B cell (primary cell): ENCODE measurements at regions not wholly inside any gene's neighbourhood (a gene's known extent, or its start where the extent isn't known, plus 50 kb on each side); places are given as distances from the start of the nearest gene placed in this dataset.

Source experiments
- ATAC-seq: fragments of 200-7000 bp; cut with Tn5 transposase; one replicate; pipeline ENCODE4 v1.10.0; 2021; ENCODE audit warnings: low read depth, mild to moderate bottlenecking, moderate number of reproducible peaks, moderate library complexity
- CTCF ChIA-PET: fragments of 350-600 bp; sonication (Branson Sonifier 250); formaldehyde crosslinking; loops from one replicate; lab custom pipeline; 2021; ENCODE audit warnings: antibody characterized with exemption, inconsistent platforms; lab: Charles Lee
- POLR2A ChIA-PET: fragments of 350-600 bp; sonication (Branson Sonifier 250); formaldehyde crosslinking; loops from one replicate; lab custom pipeline; 2021; ENCODE audit warnings: antibody characterized with exemption; lab: Charles Lee
- DNase-seq: peaks from one replicate; pipeline ENCODE4 v3.0.0; 2013
- H2AFZ ChIP-seq: 2 replicates; pipeline ENCODE4 v1.6.1; 2012; ENCODE audit warnings: mild to moderate bottlenecking, low read depth, low read length; ENCODE audit not compliant: insufficient read depth, poor library complexity, severe bottlenecking
- H3K27ac ChIP-seq, 2 donors: 1 replicate in 1 of 2; 2 replicates in 1 of 2; pipeline ENCODE4 v1.5.1; 2012 to 2013; ENCODE audit warnings: low read length in 2 of 2, mild to moderate bottlenecking in 2 of 2, moderate library complexity in 1 of 2
- H3K27me3 ChIP-seq, 4 experiments: fragments of 200-600 bp in 1 of 4; sonication (generic) in 1 of 4; replicated peaks in 1 of 4; 1 replicate in 2 of 4; 2 replicates in 2 of 4; pipeline versions ENCODE4 v1.6.1 to v1.7.0; 2013 to 2016; ENCODE audit warnings: low read length in 3 of 4, mild to moderate bottlenecking in 2 of 4, mixed read lengths in 1 of 4, moderate library complexity in 1 of 4; ENCODE audit not compliant: insufficient read depth in 4 of 4, control insufficient read depth in 3 of 4; ENCODE audit errors: control extremely low read depth in 1 of 4
- H3K36me3 ChIP-seq, 2 experiments: replicated peaks in 1 of 2; 1 replicate in 1 of 2; 2 replicates in 1 of 2; pipeline versions ENCODE4 v1.6.1 to v1.7.1; 2013; ENCODE audit warnings: low read length in 1 of 2; ENCODE audit not compliant: insufficient read depth in 2 of 2, control insufficient read depth in 1 of 2; ENCODE audit errors: control extremely low read depth in 1 of 2, extremely low read depth in 1 of 2
- H3K4me1 ChIP-seq, 2 donors: fragments of 200-600 bp in 1 of 2; sonication (generic) in 1 of 2; 1 replicate in 1 of 2; 2 replicates in 1 of 2; pipeline versions ENCODE4 v1.5.1 to v1.6.1; 2013 to 2017; ENCODE audit warnings: low read length in 2 of 2; ENCODE audit not compliant: control insufficient read depth in 2 of 2, insufficient read depth in 2 of 2
- H3K4me2 ChIP-seq: replicated peaks from 2 replicates; pipeline ENCODE3; 2012; ENCODE audit warnings: mild to moderate bottlenecking, low read depth, low read length; ENCODE audit not compliant: poor library complexity, severe bottlenecking
- H3K4me3 ChIP-seq, 5 experiments: fragments of 200-600 bp in 1 of 5; sonication (generic) in 1 of 5; 1 replicate in 3 of 5; 2 replicates in 2 of 5; pipeline versions ENCODE4 v1.5.1 to v1.7.0; 2011 to 2016; ENCODE audit warnings: low read length in 4 of 5, mild to moderate bottlenecking in 4 of 5, low read depth in 2 of 5, control low read depth in 1 of 5, moderate library complexity in 1 of 5; ENCODE audit not compliant: insufficient read depth in 1 of 5; ENCODE audit errors: control extremely low read depth in 1 of 5, extremely low read depth in 1 of 5
- H3K79me2 ChIP-seq: fragments of 200-600 bp; sonication (generic); one replicate; pipeline ENCODE4 v1.6.0; 2016; ENCODE audit warnings: low read length; ENCODE audit not compliant: control insufficient read depth, insufficient read depth
- H3K9ac ChIP-seq: fragments of 200-600 bp; sonication (generic); 2 replicates; pipeline ENCODE4 v1.6.1; 2017; ENCODE audit warnings: mild to moderate bottlenecking, low read length, moderate library complexity
- H3K9me3 ChIP-seq, 3 donors: one replicate each; pipeline versions ENCODE4 v1.6.1 to v1.7.1; 2013; ENCODE audit warnings: low read length in 2 of 3; ENCODE audit not compliant: control insufficient read depth in 2 of 3, insufficient read depth in 1 of 3; ENCODE audit errors: control extremely low read depth in 1 of 3
- H4K20me1 ChIP-seq: 2 replicates; pipeline ENCODE4 v1.6.0; 2012; ENCODE audit warnings: mild to moderate bottlenecking, low read length; ENCODE audit not compliant: insufficient read depth, control insufficient read depth, poor library complexity, severe bottlenecking
- H3K27ac Mint-ChIP-seq: one replicate; pipeline ENCODE4 v1.8.0; 2021; ENCODE audit warnings: mixed read lengths
- H3K27me3 Mint-ChIP-seq: one replicate; pipeline ENCODE4 v1.8.0; 2021; ENCODE audit warnings: mixed read lengths
- H3K4me1 Mint-ChIP-seq: one replicate; pipeline ENCODE4 v1.8.0; 2021; ENCODE audit warnings: mixed read lengths
- H3K4me3 Mint-ChIP-seq: one replicate; pipeline ENCODE4 v1.8.0; 2021; ENCODE audit warnings: mixed read lengths
- H3K9me3 Mint-ChIP-seq: one replicate; pipeline ENCODE4 v1.8.0; 2022; ENCODE audit warnings: mixed read lengths; ENCODE audit not compliant: insufficient read depth
- CTCF ChIP-seq: fragments of 200-600 bp; IDR thresholded peaks from one replicate; pipeline ENCODE4 v1.8.0; 2022; ENCODE audit warnings: antibody characterized with exemption, mild to moderate bottlenecking
- EZH2 ChIP-seq: IDR thresholded peaks from 2 replicates; pipeline ENCODE4 v1.6.1; 2012; ENCODE audit warnings: borderline replicate concordance, low read depth, mild to moderate bottlenecking, moderate library complexity, low read length; ENCODE audit not compliant: insufficient read depth, poor library complexity, severe bottlenecking
- WGBS: methylation state at CpG from one replicate; pipeline ENCODE4 v1.1.5; 2013; ENCODE audit warnings: missing lambda C conversion rate; ENCODE audit not compliant: insufficient coverage; 5-methylcytosine and 5-hydroxymethylcytosine counted together
- intact Hi-C: fragments of 100-400 bp; cut with micrococcal nuclease; formaldehyde crosslinking; loops from one replicate; pipeline ENCODE4 v1.10.0; 2022

- Histone ChIP-seq H3K4me2 (no peak overlapping the region), H3K79me2 (no peaks in the 10 kb centered on the region), H3K27ac (no peak overlapping the region), H3K4me3 (no peak overlapping the region), H4K20me1 (no peaks in the 10 kb centered on the region), H3K4me1 (no peaks in the 10 kb centered on the region), H3K9me3 (no peaks in the 10 kb centered on the region), H3K27me3 (no peaks in the 10 kb centered on the region), H2AFZ (no peak overlapping the region), H3K36me3 (no peaks in the 10 kb centered on the region), H3K9ac (no peak overlapping the region)
- TF ChIP-seq EZH2 (no peak), CTCF (no peak)
- no CpG with 5 or more reads among the region's 4 CpGs for WGBS
- H3K4me3 Mint-ChIP-seq = no peak overlapping the region
- intact Hi-C loops = no loop called here
- CTCF ChIA-PET = no interaction called here
- peaks cover 2% of the 10 kb centered on the region for H3K4me1 Mint-ChIP-seq
- H3K9me3 Mint-ChIP-seq = no peaks in the 10 kb centered on the region
- no peak overlapping the region for H3K27ac Mint-ChIP-seq
- no peak for DNase-seq
- no peak for ATAC-seq
- POLR2A ChIA-PET = no interaction called here
- peaks cover 4% of the 10 kb centered on the region for H3K27me3 Mint-ChIP-seq
These were observed 209.0 kb upstream of the COPS8 start for GRCh38 chr2:236876642-236877041.

GRCh38 chr2:236877972-236878371 lies 207.7 kb upstream of the COPS8 start:
- no peaks in the 10 kb centered on the region for H3K4me1 ChIP-seq
- Mint-ChIP-seq H3K27me3 (peaks cover 10% of the 10 kb centered on the region), H3K4me3 (no peak overlapping the region), H3K27ac (no peak overlapping the region), H3K4me1 (no peaks in the 10 kb centered on the region), H3K9me3 (no peaks in the 10 kb centered on the region)
- H3K27ac ChIP-seq = no peak overlapping the region
- ChIA-PET CTCF (no interaction called here), POLR2A (no interaction called here)
- no peak overlapping the region for H3K4me3 ChIP-seq
- intact Hi-C loops = no loop called here
- H3K79me2 ChIP-seq = no peaks in the 10 kb centered on the region
- H2AFZ ChIP-seq = no peak overlapping the region
- no peaks in the 10 kb centered on the region for H3K9me3 ChIP-seq
- no peak overlapping the region for H3K9ac ChIP-seq
- no peak for DNase-seq
- H3K27me3 ChIP-seq = no peaks in the 10 kb centered on the region
- TF ChIP-seq EZH2 (no peak), CTCF (no peak)
- no CpG with 5 or more reads among the region's 2 CpGs for WGBS
- no peak for ATAC-seq
- H3K4me2 ChIP-seq = no peak overlapping the region
- no peaks in the 10 kb centered on the region for H3K36me3 ChIP-seq
- H4K20me1 ChIP-seq = no peaks in the 10 kb centered on the region
